ENCODE measurements at regions not wholly inside any gene's neighbourhood (a gene's known extent, or its start where the extent isn't known, plus 50 kb on each side); places are given as distances from the start of the nearest gene placed in this dataset.

DNA sequence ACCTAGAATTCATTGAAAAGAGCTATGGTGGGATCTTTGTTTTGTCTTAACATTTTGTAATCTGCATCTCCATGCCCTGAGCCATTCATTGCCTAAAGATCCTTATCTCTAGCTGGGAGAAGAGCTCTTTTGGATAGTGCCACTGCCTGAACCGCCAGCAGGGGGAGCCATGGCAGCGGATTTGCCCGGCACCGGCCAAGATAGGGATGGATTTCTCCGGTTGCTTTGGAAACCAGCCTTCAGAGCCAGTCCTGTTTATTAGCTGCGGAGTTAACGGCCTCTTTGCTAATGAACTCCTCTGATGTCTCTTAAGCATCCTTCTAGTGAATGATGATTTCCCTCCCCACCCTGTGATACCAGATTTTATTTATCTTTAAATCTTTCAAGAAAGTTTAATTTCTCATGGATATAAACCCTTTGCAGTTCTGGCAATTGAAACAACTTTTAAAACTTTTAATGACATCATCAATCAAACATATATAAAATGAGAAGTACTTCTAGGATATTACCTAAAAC is 58.2 kb upstream of the LYZL2 start:
- no peak for TF ChIP-seq ZFP3 (CRISPR knock-in tag; IDR thresholded peaks at IDR 0.05)
- TF ChIP-seq GLIS3 (CRISPR knock-in tag; IDR thresholded peaks at IDR 0.05): no peak
- TF ChIP-seq ZNF70 (CRISPR knock-in tag; IDR thresholded peaks at IDR 0.05): no peak
- TF ChIP-seq, protein P1, sequence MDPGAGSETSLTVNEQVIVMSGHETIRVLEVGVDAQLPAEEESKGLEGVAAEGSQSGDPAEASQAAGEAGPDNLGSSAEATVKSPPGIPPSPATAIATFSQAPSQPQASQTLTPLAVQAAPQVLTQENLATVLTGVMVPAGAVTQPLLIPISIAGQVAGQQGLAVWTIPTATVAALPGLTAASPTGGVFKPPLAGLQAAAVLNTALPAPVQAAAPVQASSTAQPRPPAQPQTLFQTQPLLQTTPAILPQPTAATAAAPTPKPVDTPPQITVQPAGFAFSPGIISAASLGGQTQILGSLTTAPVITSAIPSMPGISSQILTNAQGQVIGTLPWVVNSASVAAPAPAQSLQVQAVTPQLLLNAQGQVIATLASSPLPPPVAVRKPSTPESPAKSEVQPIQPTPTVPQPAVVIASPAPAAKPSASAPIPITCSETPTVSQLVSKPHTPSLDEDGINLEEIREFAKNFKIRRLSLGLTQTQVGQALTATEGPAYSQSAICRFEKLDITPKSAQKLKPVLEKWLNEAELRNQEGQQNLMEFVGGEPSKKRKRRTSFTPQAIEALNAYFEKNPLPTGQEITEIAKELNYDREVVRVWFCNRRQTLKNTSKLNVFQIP (CRISPR knock-in tag; IDR thresholded peaks at IDR 0.05; ENCODE audit: borderline replicate concordance, low read depth): no peak
- no peak for TF ChIP-seq TCF4 (CRISPR knock-in tag; IDR thresholded peaks at IDR 0.05; ENCODE audit: borderline replicate concordance)
- no peak for TF ChIP-seq TOX (CRISPR knock-in tag; IDR thresholded peaks at IDR 0.05; ENCODE audit: borderline replicate concordance)
- TF ChIP-seq, protein P2, sequence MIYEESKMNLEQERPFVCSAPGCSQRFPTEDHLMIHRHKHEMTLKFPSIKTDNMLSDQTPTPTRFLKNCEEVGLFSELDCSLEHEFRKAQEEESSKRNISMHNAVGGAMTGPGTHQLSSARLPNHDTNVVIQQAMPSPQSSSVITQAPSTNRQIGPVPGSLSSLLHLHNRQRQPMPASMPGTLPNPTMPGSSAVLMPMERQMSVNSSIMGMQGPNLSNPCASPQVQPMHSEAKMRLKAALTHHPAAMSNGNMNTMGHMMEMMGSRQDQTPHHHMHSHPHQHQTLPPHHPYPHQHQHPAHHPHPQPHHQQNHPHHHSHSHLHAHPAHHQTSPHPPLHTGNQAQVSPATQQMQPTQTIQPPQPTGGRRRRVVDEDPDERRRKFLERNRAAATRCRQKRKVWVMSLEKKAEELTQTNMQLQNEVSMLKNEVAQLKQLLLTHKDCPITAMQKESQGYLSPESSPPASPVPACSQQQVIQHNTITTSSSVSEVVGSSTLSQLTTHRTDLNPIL (CRISPR knock-in tag; IDR thresholded peaks at IDR 0.05; ENCODE audit: low read depth): no peak
- TF ChIP-seq ARNTL (CRISPR knock-in tag; IDR thresholded peaks at IDR 0.05; ENCODE audit: borderline replicate concordance, low read depth): no peak
- no peak for TF ChIP-seq ZFP30 (CRISPR knock-in tag; IDR thresholded peaks at IDR 0.05)
- no peak for TF ChIP-seq PPARA (CRISPR knock-in tag; IDR thresholded peaks at IDR 0.05; ENCODE audit: borderline replicate concordance)
- TF ChIP-seq, protein P3, sequence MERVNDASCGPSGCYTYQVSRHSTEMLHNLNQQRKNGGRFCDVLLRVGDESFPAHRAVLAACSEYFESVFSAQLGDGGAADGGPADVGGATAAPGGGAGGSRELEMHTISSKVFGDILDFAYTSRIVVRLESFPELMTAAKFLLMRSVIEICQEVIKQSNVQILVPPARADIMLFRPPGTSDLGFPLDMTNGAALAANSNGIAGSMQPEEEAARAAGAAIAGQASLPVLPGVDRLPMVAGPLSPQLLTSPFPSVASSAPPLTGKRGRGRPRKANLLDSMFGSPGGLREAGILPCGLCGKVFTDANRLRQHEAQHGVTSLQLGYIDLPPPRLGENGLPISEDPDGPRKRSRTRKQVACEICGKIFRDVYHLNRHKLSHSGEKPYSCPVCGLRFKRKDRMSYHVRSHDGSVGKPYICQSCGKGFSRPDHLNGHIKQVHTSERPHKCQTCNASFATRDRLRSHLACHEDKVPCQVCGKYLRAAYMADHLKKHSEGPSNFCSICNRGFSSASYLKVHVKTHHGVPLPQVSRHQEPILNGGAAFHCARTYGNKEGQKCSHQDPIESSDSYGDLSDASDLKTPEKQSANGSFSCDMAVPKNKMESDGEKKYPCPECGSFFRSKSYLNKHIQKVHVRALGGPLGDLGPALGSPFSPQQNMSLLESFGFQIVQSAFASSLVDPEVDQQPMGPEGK (CRISPR knock-in tag; IDR thresholded peaks at IDR 0.05; ENCODE audit: borderline replicate concordance): no peak
- TF ChIP-seq CSDC2 (CRISPR knock-in tag; IDR thresholded peaks at IDR 0.05): no peak

All from SK-N-SH treated with all-trans-retinoic acid at 6 μM for 48 hours (cell line).